LNCaP clone FGC (cell line): ENCODE measurements at regions not wholly inside any gene's neighbourhood (a gene's known extent, or its start where the extent isn't known, plus 50 kb on each side); places are given as distances from the start of the nearest gene placed in this dataset.

Experiments
- DNase-seq: peaks from one replicate; pipeline ENCODE4 v3.0.0-alpha.2; 2011; ENCODE audit warnings: low read depth
- H3K4me3 ChIP-seq: 2 replicates; pipeline ENCODE4 v1.5.1; 2011; ENCODE audit warnings: mild to moderate bottlenecking, low read depth, low read length, control low read depth
- CTCF ChIP-seq: IDR thresholded peaks from 2 replicates; pipeline ENCODE4 v1.5.1; 2012; ENCODE audit warnings: mild to moderate bottlenecking; ENCODE audit not compliant: control insufficient read depth, insufficient read depth; ENCODE audit errors: extremely low read depth

GRCh38 chr2:2942225-2942624 lies 435.4 kb downstream of the EIPR1 start:
- DNase-seq = no peak
- no peak overlapping the region for H3K4me3 ChIP-seq
- TF ChIP-seq CTCF = no peak

GRCh38 chr2:2941205-2941604 lies 436.4 kb downstream of the EIPR1 start:
- no peak overlapping the region for H3K4me3 ChIP-seq
- DNase-seq = no peak
- TF ChIP-seq CTCF = no peak

- H3K4me3 ChIP-seq = no peak overlapping the region
- DNase-seq = no peak
- no peak for TF ChIP-seq CTCF
These were observed 436.9 kb downstream of the EIPR1 start for GRCh38 chr2:2940702-2941101.

GRCh38 chr2:2940061-2940460 lies 437.6 kb downstream of the EIPR1 start:
- no peak overlapping the region for H3K4me3 ChIP-seq
- DNase-seq = no peak
- TF ChIP-seq CTCF = no peak

GRCh38 chr2:2939078-2939795 lies 438.4 kb downstream of the EIPR1 start:
- no peak overlapping the region for H3K4me3 ChIP-seq
- no peak for DNase-seq
- no peak for TF ChIP-seq CTCF

- no peak overlapping the region for H3K4me3 ChIP-seq
- no peak for DNase-seq
- no peak for TF ChIP-seq CTCF
These were observed 439.1 kb downstream of the EIPR1 start for GRCh38 chr2:2938481-2938880.
